MCF 10A (cell line): ENCODE measurements at regions not wholly inside any gene's neighbourhood (a gene's known extent, or its start where the extent isn't known, plus 50 kb on each side); places are given as distances from the start of the nearest gene placed in this dataset.
"Not testable (repeated sequence)": the region's sequence is repeated elsewhere in the genome, so short reads cannot be mapped to it uniquely, and the experiment has no call there.

Source experiments
- BruUV-seq: library from RNA; stranded (reverse); fragments of 400-500 nt; replicated peaks from 2 replicates; lab custom pipeline; 2021; lab: Mats Ljungman, UMichigan
- CTCF ChIA-PET: fragments of 300-600 bp; sonication (Branson Sonifier 250); formaldehyde crosslinking; extraction: SDS; loops from one replicate; lab custom pipeline; 2021; ENCODE audit warnings: antibody characterized with exemption, inconsistent platforms; lab: Yijun Ruan, JAX
- POLR2A ChIA-PET: fragments of 300-600, 350-650 bp; sonication (Branson Sonifier 250); formaldehyde crosslinking; extraction: SDS; loops from one replicate; lab custom pipeline; 2020; ENCODE audit warnings: antibody characterized with exemption, inconsistent platforms; lab: Yijun Ruan, JAX
- DNase-seq: peaks from one replicate; pipeline ENCODE4 v3.0.0-alpha.2; 2018; ENCODE audit not compliant: unreplicated experiment
- H3K27ac Mint-ChIP-seq: one replicate; pipeline ENCODE4 v1.8.0; 2022; ENCODE audit warnings: mild to moderate bottlenecking, low read depth, mixed read lengths; ENCODE audit not compliant: unreplicated experiment
- H3K27me3 Mint-ChIP-seq: one replicate; pipeline ENCODE4 v1.8.0; 2022; ENCODE audit warnings: mixed read lengths; ENCODE audit not compliant: insufficient read depth, unreplicated experiment
- H3K36me3 Mint-ChIP-seq: one replicate; pipeline ENCODE4 v1.8.0; 2022; ENCODE audit warnings: mild to moderate bottlenecking, moderate library complexity, mixed read lengths; ENCODE audit not compliant: insufficient read depth, unreplicated experiment
- H3K4me1 Mint-ChIP-seq: one replicate; pipeline ENCODE4 v1.8.0; 2022; ENCODE audit warnings: mixed read lengths; ENCODE audit not compliant: insufficient read depth, unreplicated experiment
- H3K4me3 Mint-ChIP-seq: one replicate; pipeline ENCODE4 v1.8.0; 2022; ENCODE audit warnings: mild to moderate bottlenecking, moderate library complexity, mixed read lengths; ENCODE audit not compliant: unreplicated experiment
- H3K9me3 Mint-ChIP-seq: one replicate; pipeline ENCODE4 v1.8.0; 2022; ENCODE audit warnings: mixed read lengths; ENCODE audit not compliant: unreplicated experiment
- intact Hi-C: fragments of 100-400 bp; cut with micrococcal nuclease; formaldehyde crosslinking; loops from 2 replicates; pipeline ENCODE4 v1.14.1; 2022

- DNase-seq, intact Hi-C loops, H3K36me3 Mint-ChIP-seq, H3K27ac Mint-ChIP-seq, H3K4me1 Mint-ChIP-seq, BruUV-seq, H3K27me3 Mint-ChIP-seq, H3K9me3 Mint-ChIP-seq, CTCF ChIA-PET, H3K4me3 Mint-ChIP-seq, POLR2A ChIA-PET: not testable (repeated sequence)
Measured at GRCh38 chr21:6499866-6500265, 4021.5 kb upstream of the TPTE start.

GRCh38 chr21:6500681-6501080 lies 4020.7 kb upstream of the TPTE start:
- POLR2A ChIA-PET, BruUV-seq, H3K4me3 Mint-ChIP-seq, H3K36me3 Mint-ChIP-seq, H3K27ac Mint-ChIP-seq, CTCF ChIA-PET, DNase-seq, H3K9me3 Mint-ChIP-seq, H3K27me3 Mint-ChIP-seq, H3K4me1 Mint-ChIP-seq, intact Hi-C loops: not testable (repeated sequence)

- POLR2A ChIA-PET, H3K36me3 Mint-ChIP-seq: not testable (repeated sequence)
Measured at GRCh38 chr21:6506167-6506894, 4015.1 kb upstream of the TPTE start.

GRCh38 chr21:6507632-6508031 lies 4013.8 kb upstream of the TPTE start:
- DNase-seq, H3K36me3 Mint-ChIP-seq, intact Hi-C loops, H3K4me3 Mint-ChIP-seq, H3K9me3 Mint-ChIP-seq, POLR2A ChIA-PET, CTCF ChIA-PET, H3K27ac Mint-ChIP-seq, BruUV-seq, H3K27me3 Mint-ChIP-seq, H3K4me1 Mint-ChIP-seq: not testable (repeated sequence)

More at GRCh38 chr21:6506167-6506894, 4015.1 kb upstream of the TPTE start:
- H3K4me1 Mint-ChIP-seq, H3K27ac Mint-ChIP-seq, BruUV-seq, intact Hi-C loops, H3K9me3 Mint-ChIP-seq, DNase-seq, H3K4me3 Mint-ChIP-seq, CTCF ChIA-PET, H3K27me3 Mint-ChIP-seq: not testable (repeated sequence)

GRCh38 chr21:6521777-6522176 lies 3999.6 kb upstream of the TPTE start:
- H3K27ac Mint-ChIP-seq, POLR2A ChIA-PET, BruUV-seq, H3K36me3 Mint-ChIP-seq, H3K9me3 Mint-ChIP-seq, intact Hi-C loops, H3K27me3 Mint-ChIP-seq, H3K4me1 Mint-ChIP-seq, CTCF ChIA-PET, H3K4me3 Mint-ChIP-seq, DNase-seq: not testable (repeated sequence)

- POLR2A ChIA-PET, H3K9me3 Mint-ChIP-seq, H3K4me3 Mint-ChIP-seq, DNase-seq, intact Hi-C loops, H3K36me3 Mint-ChIP-seq, H3K27me3 Mint-ChIP-seq, H3K27ac Mint-ChIP-seq, H3K4me1 Mint-ChIP-seq, BruUV-seq, CTCF ChIA-PET: not testable (repeated sequence)
Measured at GRCh38 chr21:6526213-6526612, 3995.2 kb upstream of the TPTE start.

GRCh38 chr21:6530655-6531054 lies 3990.7 kb upstream of the TPTE start:
- CTCF ChIA-PET, intact Hi-C loops, POLR2A ChIA-PET, H3K36me3 Mint-ChIP-seq, H3K27me3 Mint-ChIP-seq, DNase-seq, H3K4me1 Mint-ChIP-seq, BruUV-seq, H3K27ac Mint-ChIP-seq, H3K4me3 Mint-ChIP-seq, H3K9me3 Mint-ChIP-seq: not testable (repeated sequence)

- CTCF ChIA-PET, H3K27me3 Mint-ChIP-seq, DNase-seq, POLR2A ChIA-PET, H3K4me3 Mint-ChIP-seq, BruUV-seq, H3K4me1 Mint-ChIP-seq, intact Hi-C loops, H3K27ac Mint-ChIP-seq, H3K36me3 Mint-ChIP-seq, H3K9me3 Mint-ChIP-seq: not testable (repeated sequence)
Measured at GRCh38 chr21:6533261-6533660, 3988.1 kb upstream of the TPTE start.

- H3K27me3 Mint-ChIP-seq, CTCF ChIA-PET, DNase-seq, H3K4me1 Mint-ChIP-seq, POLR2A ChIA-PET, H3K36me3 Mint-ChIP-seq, BruUV-seq, H3K9me3 Mint-ChIP-seq, H3K27ac Mint-ChIP-seq, H3K4me3 Mint-ChIP-seq, intact Hi-C loops: not testable (repeated sequence)
Measured at GRCh38 chr21:6538320-6538719, 3983.1 kb upstream of the TPTE start.
